Thoracic aorta (tissue), 2 donors: ENCODE measurements at regions not wholly inside any gene's neighbourhood (a gene's known extent, or its start where the extent isn't known, plus 50 kb on each side); places are given as distances from the start of the nearest gene placed in this dataset.

Experiments used
- ATAC-seq: fragments of 150-250 bp; one replicate; pipeline ENCODE4 v1.8.0; 2017; ENCODE audit warnings: low read depth; ENCODE audit not compliant: insufficient number of reproducible peaks, low FRiP score
- DNase-seq: peaks from one replicate; pipeline ENCODE4 v3.0.0-alpha.2; 2020; ENCODE audit warnings: low spot score
- H3K27ac ChIP-seq, 2 donors: fragments of 200-600 bp; sonication (generic); 1 replicate in 1 of 2; 2 replicates in 1 of 2; pipeline ENCODE4 v1.5.1; 2016; ENCODE audit warnings: mild to moderate bottlenecking in 2 of 2, moderate library complexity in 2 of 2
- H3K27me3 ChIP-seq: fragments of 200-600 bp; sonication (generic); replicated peaks from 2 replicates; pipeline ENCODE4 v1.6.0; 2016; ENCODE audit warnings: mild to moderate bottlenecking; ENCODE audit not compliant: insufficient read depth
- H3K36me3 ChIP-seq: fragments of 200-600 bp; sonication (generic); one replicate; pipeline ENCODE4 v1.5.1; 2016
- H3K4me1 ChIP-seq, 2 donors: fragments of 200-600 bp; sonication (generic); 1 replicate in 1 of 2; 2 replicates in 1 of 2; pipeline versions ENCODE4 v1.5.1 to v1.6.0; 2016; ENCODE audit warnings: low read depth in 2 of 2, mild to moderate bottlenecking in 1 of 2; ENCODE audit not compliant: control insufficient read depth in 1 of 2
- H3K4me3 ChIP-seq: fragments of 200-600 bp; sonication (generic); 2 replicates; pipeline ENCODE4 v1.5.1; 2016; ENCODE audit warnings: mild to moderate bottlenecking
- H3K9me3 ChIP-seq: fragments of 200-600 bp; sonication (generic); 2 replicates; pipeline ENCODE4 v1.5.1; 2016
- TF ChIP-seq, protein P1 (sequence below): fragments of 200-600 bp; sonication (generic); IDR thresholded peaks from one replicate; pipeline ENCODE4 v1.5.1; 2019; ENCODE audit warnings: antibody characterized with exemption

DNA sequence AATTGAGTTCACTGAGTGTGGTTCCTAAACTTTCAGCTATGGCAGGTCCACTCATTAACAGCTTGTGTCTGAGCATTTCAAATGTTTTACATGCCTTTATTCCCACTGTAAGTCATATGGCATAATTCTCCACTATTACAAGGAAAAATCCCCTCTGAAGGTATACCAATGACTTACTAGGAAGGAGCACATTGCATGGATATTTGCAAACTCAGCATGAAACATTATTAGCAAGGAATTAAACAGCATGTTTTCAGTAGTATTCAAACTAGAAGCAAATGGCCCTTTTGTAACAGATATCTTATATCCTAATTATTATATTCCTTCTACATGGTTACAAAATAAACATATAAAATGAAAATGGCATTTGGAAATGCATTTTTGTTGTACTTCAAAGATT, 566.4 kb upstream of the CCNG1 start:
- H3K4me1 ChIP-seq: no peaks in the 10 kb centered on the region
- DNase-seq: no peak

DNA sequence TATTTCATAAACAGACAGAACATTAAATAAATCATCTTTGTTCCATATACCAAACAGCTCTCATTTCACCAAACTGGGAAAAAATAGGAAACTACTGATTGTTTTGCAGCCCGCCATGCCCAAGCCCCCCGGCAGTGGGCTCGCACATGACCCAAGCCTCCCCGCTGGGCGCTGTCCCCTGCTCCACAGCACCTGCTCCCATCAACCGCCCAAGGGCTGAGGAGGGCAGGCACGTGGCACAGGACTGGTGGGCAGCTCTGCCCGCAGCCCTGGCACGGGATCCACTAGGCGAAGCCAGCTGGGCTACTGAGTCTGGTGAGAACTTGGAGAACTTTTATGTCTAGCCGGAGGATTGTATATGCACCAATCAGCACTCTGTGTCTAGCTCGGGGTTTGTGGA, 554.8 kb upstream of the CCNG1 start:
- TF ChIP-seq, protein P1, sequence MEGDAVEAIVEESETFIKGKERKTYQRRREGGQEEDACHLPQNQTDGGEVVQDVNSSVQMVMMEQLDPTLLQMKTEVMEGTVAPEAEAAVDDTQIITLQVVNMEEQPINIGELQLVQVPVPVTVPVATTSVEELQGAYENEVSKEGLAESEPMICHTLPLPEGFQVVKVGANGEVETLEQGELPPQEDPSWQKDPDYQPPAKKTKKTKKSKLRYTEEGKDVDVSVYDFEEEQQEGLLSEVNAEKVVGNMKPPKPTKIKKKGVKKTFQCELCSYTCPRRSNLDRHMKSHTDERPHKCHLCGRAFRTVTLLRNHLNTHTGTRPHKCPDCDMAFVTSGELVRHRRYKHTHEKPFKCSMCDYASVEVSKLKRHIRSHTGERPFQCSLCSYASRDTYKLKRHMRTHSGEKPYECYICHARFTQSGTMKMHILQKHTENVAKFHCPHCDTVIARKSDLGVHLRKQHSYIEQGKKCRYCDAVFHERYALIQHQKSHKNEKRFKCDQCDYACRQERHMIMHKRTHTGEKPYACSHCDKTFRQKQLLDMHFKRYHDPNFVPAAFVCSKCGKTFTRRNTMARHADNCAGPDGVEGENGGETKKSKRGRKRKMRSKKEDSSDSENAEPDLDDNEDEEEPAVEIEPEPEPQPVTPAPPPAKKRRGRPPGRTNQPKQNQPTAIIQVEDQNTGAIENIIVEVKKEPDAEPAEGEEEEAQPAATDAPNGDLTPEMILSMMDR: no peak
- no peaks in the 10 kb centered on the region for H3K9me3 ChIP-seq
- H3K4me1 ChIP-seq: no peaks in the 10 kb centered on the region
- ATAC-seq (no peak), DNase-seq (no peak)
- no peak overlapping the region for H3K4me3 ChIP-seq
- H3K36me3 ChIP-seq: no peaks in the 10 kb centered on the region
- no peak overlapping the region for H3K27ac ChIP-seq
- H3K27me3 ChIP-seq: no peaks in the 10 kb centered on the region

More for the DNA sequence above, 566.4 kb upstream of the CCNG1 start:
- peaks cover 4% of the 10 kb centered on the region for H3K9me3 ChIP-seq
- TF ChIP-seq, protein P1: no peak
- no peaks in the 10 kb centered on the region for H3K27me3 ChIP-seq
- ATAC-seq: no peak
- H3K27ac ChIP-seq: no peak overlapping the region
- no peaks in the 10 kb centered on the region for H3K36me3 ChIP-seq
- no peak overlapping the region for H3K4me3 ChIP-seq

DNA sequence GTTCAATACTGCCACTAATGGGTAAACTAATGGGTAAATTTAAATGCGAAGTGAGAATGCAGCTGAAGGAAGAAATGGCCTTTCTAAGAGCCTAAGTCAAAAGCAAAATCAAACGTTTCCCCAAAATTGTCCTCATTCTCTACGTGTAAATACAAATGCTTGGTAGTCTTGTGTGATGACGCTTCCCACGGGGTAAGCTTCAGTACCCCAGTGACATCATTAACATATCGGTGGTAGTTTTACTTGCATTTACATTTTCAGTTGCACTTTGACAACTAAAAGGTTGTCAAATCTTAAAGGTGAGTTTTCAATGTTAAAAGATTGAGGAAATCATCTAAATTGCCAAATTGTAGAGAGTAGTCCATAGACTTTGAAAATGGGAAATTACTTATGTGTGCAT, 550.7 kb upstream of the CCNG1 start:
- Histone ChIP-seq H3K27me3 (no peaks in the 10 kb centered on the region), H3K36me3 (no peaks in the 10 kb centered on the region), H3K9me3 (no peaks in the 10 kb centered on the region), H3K27ac (no peak overlapping the region), H3K4me1 (no peaks in the 10 kb centered on the region), H3K4me3 (no peak overlapping the region)
- DNase-seq: no peak
- ATAC-seq: no peak
- TF ChIP-seq, protein P1: no peak

DNA sequence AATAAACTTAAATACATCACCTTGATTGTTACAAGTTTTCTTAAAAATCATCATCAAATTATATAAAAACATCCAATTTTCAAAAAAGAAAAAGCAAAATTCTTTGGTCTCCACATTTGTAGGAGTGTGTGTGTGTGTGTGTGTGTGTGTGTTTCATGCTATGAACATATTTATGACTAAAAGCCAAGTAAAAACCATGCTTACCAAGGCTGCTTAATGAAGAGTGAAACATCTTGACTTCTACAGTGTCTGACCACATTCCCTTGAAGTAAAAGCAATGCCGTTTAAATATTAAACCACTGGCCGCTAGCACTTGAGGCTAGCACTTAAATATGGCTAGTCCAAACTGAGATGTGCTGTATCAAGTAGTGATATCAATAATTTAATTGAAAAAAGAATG, 549.1 kb upstream of the CCNG1 start:
- ATAC-seq (no peak), DNase-seq (no peak)
- TF ChIP-seq, protein P1: no peak
- Histone ChIP-seq H3K9me3 (no peaks in the 10 kb centered on the region), H3K4me1 (no peaks in the 10 kb centered on the region), H3K36me3 (no peaks in the 10 kb centered on the region), H3K27ac (no peak overlapping the region), H3K27me3 (no peaks in the 10 kb centered on the region), H3K4me3 (no peak overlapping the region)

DNA sequence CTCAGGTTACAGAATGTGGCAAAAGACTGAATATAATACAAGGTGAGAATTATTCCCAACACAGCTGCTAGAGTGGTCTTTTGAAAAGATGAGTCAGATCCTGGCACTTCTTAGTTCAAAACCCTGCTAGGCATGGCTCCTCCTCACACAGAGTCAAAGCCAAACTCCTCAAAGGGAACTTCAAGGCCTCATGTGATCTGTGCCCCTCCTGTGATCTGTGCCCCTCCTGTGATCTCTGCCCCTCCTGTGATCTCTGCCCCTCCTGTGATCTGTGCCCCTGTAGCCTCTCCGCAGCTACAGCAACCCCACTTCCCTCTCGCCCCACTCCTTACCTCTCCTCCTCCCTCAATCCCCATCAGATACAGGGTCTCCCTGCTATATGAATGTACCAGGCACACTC, 525.5 kb upstream of the CCNG1 start:
- Histone ChIP-seq H3K27ac (no peak overlapping the region), H3K4me1 (no peaks in the 10 kb centered on the region), H3K27me3 (no peaks in the 10 kb centered on the region), H3K36me3 (no peaks in the 10 kb centered on the region), H3K9me3 (no peaks in the 10 kb centered on the region), H3K4me3 (no peak overlapping the region)
- DNase-seq (no peak), ATAC-seq (no peak)
- TF ChIP-seq, protein P1: no peak
